ENCODE measurements at regions not wholly inside any gene's neighbourhood (a gene's known extent, or its start where the extent isn't known, plus 50 kb on each side); places are given as distances from the start of the nearest gene placed in this dataset.

DNA sequence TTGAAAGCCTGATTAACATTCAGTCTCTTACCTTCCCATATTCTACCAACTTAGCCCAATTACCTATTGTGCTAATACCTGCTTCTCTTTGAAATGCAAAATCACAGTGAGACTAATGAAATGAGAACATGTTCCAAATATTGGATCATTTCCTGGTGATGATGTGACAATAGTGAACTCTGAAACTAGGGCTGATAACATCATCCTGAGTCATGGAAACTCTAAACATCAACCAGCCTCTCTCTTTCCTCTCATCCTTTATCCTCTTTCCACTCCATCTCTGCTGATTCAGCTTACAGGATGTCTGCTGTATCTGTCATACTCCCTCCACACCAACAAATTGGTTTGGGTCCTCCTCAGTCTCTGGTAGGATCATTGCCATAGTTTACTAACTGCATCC lies 98.8 kb upstream of the NCKAP5 start:
- peak; percentile 78 for DNase-seq (ENCODE audit: low read depth)

GRCh38 chr2:133667968-133668367 lies 99.7 kb upstream of the NCKAP5 start:
- no peak for DNase-seq (ENCODE audit: low read depth)

DNA sequence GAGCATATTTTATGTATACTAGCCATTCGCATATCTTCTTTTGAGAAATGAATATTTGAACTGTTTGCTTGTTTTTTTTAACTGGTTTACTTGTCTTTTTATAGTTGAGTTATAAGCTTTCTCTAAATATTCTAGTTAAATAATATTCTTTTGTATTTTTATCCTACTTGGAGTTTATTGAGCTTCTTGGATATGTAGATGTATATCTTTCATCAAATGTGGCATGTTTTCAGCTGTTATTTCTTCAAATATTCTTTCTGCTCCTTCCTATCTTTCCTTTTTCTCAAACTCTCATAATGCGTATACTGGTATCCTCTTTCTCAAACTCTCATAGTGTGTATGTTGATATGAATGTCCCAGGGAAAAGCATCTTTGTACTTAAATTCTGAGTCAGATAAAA lies 100.3 kb upstream of the NCKAP5 start:
- DNase-seq (ENCODE audit: low read depth) = no peak

DNA sequence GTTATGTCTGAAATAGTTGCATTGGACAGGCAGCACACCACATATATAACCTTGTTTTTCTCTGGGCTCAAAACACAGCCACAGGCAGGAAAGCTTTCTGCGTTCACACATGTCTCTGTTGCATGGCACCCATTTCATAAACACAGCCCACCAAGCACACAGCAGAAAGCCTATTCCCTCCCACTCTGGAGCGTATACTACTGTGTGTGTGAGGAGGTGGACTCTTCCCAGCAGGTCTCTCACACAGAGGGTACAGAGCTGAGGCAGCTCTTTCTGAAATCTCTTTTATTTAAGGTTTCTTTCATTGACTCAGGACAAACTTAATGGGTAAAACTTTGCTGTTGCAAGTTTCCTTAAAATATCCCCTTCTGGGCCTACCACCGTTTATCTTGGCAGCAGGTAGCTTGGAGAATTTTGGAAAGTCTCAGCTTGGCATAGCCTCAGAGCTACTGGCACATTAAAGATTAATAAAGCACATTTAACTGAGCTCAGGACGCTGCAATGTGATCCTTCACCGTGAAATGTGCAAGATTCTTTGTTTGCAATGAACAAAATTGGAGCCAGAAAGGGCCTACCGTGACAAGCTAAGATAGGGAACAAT lies 105.1 kb upstream of the NCKAP5 start:
- DNase-seq (ENCODE audit: low read depth) = no peak

- DNase-seq (ENCODE audit: low read depth) = no peak
Measured at GRCh38 chr2:133674066-133674432, 105.8 kb upstream of the NCKAP5 start.

DNA sequence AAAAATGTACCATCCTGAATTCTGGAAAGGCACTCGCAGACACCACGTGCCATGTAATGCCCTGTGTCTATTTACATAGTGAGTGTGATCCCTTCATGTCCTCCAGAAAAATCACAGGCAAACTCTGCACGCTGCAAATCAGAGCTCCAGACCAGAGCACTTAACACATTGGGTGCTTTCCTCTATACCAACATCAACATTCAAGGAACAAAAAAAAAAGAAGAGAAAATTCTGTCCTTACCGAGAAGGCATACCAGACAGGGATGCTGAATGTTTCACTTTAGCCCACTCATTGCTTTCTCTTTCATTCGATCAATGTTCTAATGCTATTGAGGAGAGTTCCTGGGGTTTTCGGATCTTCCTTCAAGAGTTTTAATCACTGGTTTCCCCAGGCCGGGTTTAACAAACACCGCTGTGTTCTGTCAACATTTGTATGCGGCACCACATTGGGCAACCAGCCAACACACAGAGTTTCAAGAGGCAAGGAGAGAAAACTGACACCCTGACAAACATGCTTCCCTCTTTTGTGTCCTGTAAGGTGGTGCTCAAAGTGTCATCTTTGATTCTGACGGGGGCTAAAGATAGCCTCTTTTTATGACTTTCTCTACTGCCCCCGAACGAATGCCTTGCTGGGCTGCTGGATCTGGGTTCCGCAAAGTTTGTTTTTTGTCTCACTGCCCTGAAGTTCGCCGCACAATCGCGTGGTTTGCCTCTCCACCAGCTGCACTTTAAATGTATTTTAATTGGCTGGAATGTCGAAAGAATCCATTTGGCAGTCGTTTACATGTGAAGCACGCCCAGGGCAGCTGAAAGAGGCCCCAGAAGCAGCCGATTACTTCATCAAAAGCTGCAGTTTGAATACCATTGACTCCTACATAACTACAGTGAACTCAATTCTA lies 106.4 kb upstream of the NCKAP5 start:
- no peak for DNase-seq (ENCODE audit: low read depth)

- DNase-seq (ENCODE audit: low read depth) = no peak
Measured at GRCh38 chr2:133676392-133677130, 108.3 kb upstream of the NCKAP5 start.

- DNase-seq (ENCODE audit: low read depth) = no peak
Measured at GRCh38 chr2:133680343-133681049, 112.2 kb upstream of the NCKAP5 start.

- no peak for DNase-seq (ENCODE audit: low read depth)
Measured at GRCh38 chr2:133682347-133682746, 114.1 kb upstream of the NCKAP5 start.

DNA sequence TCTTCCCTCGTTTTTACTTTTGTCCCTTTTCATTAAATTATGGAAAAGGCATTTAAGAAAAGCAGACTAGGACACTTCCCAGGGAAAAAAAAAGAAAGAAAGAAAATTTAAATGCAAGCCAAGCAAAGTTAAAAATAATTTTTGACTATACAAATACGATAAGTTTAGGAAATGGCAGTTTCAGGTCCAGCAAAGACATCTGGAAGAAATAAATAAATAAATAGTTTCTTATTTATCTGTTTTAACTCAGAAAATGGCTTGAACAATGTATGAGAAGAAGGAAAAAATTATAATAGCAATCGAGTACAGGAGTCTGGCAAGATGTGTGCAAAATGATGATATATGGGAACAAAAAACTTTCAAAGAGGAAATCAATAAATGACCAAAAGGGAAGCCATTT lies 114.6 kb upstream of the NCKAP5 start:
- no peak for DNase-seq (ENCODE audit: low read depth)

DNA sequence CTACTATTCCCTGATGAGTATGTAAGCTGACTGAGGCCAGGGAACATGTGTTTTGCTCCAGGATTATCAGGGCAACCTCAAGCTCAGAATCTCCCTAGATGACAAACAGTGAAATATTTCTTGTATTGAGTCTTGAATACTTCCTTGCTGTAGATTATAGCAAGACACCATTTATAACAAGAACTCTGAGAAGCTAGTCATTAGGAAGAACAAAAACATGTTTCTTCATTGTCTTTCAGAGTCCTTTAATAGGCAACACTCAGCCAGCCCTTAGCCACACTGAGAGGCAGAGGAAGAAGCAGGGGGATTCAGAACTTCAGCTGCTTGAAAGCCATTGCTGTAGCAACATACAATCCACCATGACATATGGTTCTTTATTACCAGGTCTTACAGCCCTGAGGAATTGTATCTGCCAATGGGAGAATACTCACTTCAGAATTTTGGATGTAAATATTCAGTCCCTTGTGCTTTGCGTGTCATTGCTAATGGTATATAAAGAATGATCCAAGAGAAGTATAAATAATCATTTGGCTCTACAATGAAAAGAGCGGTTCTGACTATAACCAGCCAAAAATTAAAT lies 117.5 kb upstream of the NCKAP5 start:
- DNase-seq (ENCODE audit: low read depth) = no peak

- DNase-seq (ENCODE audit: low read depth) = no peak
Measured at GRCh38 chr2:133690780-133691179, 122.5 kb upstream of the NCKAP5 start.

DNA sequence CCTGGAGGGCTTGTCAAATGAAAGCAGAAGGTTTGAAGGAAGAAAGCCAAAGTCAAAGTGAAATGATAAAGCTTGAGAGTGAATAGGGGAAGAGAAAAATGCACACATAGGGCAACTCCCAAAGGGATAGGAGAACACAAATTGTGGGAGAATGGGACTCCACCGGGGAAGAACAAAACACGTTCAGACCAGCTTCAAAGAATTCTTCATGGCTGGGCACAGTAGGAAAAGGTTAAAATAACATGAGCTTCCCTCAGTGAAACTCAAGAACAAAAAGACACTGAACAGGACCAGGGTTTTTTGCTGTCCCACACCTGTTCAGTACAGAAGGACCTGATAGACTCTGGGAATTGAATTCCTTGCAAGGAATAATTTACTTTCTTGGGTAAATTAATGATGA lies 123.1 kb upstream of the NCKAP5 start:
- DNase-seq (ENCODE audit: low read depth) = no peak

DNA sequence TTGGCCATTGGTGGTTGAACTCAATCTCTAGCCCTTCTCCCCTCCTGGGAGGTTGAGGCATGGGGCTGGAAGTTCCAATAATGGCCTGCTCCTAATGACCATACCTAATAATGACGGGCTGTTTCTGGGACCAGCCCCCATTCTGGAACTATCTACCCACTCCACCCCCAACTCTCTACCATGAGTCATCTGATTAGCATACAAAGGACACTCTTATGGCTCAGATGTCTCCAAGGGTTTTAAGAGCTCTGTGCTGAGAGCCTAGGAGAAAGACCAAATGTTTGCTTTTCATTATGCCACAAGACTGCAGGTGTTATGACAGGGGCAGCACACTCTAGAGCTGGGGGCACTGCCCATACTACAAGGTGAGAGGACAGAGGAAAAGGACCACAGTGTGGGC lies 137.0 kb upstream of the NCKAP5 start:
- DNase-seq (ENCODE audit: low read depth) = no peak

GRCh38 chr2:133710613-133711012 lies 142.3 kb upstream of the NCKAP5 start:
- no peak for DNase-seq (ENCODE audit: low read depth)

DNA sequence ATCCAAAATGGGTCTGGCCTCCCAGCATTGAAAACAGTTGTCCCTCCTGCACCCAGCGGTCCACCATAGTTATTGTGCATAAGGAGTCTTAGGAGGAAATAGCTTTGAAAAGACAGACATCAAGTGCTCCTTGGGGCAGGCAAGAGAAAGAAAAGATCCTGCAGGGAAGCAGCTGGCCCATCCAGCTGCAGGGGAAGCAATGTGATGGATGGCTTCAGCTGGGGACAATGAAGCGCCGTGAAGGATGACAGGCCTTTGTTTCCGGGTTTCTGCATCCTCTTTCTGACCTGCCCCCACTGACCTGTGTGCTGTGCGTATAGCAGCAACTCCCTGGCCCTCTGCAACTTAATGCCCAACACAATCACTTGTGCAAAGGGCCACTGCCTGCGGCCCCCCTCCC lies 142.9 kb upstream of the NCKAP5 start:
- DNase-seq (ENCODE audit: low read depth) = no peak

- DNase-seq (ENCODE audit: low read depth) = no peak
Measured at GRCh38 chr2:133711806-133712205, 143.5 kb upstream of the NCKAP5 start.

DNA sequence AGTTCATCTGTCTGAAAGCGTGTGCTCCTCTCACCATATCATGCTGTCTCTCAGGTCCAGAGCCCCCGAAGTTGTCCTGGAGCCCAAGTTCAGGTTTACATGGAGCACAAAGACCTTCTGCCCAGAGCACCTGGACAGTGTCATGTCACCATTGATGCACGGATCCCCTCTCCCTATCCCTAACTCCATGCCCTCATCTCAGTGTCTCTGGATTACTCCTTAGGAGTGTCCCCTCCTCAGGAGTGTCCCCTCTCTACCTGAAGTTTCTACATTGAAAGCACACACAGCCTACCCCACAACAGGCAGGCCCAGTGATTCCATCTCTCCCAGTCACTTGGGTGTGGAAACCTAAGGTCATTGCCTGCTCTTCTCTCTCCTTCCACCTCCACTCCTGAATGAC lies 144.1 kb upstream of the NCKAP5 start:
- DNase-seq (ENCODE audit: low read depth) = no peak

- no peak for DNase-seq (ENCODE audit: low read depth)
Measured at GRCh38 chr2:133713049-133713580, 144.9 kb upstream of the NCKAP5 start.

- DNase-seq (ENCODE audit: low read depth) = no peak
Measured at GRCh38 chr2:133716166-133716565, 147.9 kb upstream of the NCKAP5 start.

DNA sequence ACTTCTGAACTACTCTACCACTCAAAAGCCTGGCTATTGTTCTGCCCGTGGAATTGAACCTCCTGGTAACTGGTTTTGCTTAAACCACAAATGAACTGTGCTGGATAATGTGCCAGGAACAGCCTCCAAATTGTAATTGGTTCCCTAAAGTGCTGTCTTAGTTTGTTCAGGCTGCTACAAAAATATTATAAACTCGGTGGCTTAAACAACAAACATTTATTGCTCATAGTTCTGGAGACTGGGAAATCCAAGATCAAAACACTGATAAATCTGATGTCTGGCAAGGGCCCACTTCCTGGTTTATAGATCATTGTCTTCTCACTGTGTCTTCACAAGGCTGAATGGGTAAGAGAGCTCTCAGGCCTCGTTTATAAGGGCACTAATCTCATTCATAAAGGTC lies 149.2 kb upstream of the NCKAP5 start:
- DNase-seq (ENCODE audit: low read depth) = no peak

- peak; percentile 31 for DNase-seq (ENCODE audit: low read depth)
Measured at GRCh38 chr2:133718688-133719201, 150.5 kb upstream of the NCKAP5 start.

Measured in HS-5 (cell line).